Astrocyte of the spinal cord (primary cell): ENCODE measurements at regions not wholly inside any gene's neighbourhood (a gene's known extent, or its start where the extent isn't known, plus 50 kb on each side); places are given as distances from the start of the nearest gene placed in this dataset.

Experiments used
- DNase-seq: peaks from one replicate; pipeline ENCODE4 v3.0.0; 2011; ENCODE audit warnings: low read depth, low spot score
- H3K4me3 ChIP-seq: 2 replicates; pipeline ENCODE4 v1.5.1; 2011; ENCODE audit warnings: low read depth, mild to moderate bottlenecking, low read length, moderate library complexity
- in situ Hi-C: cut with HindIII; loops from 2 replicates; pipeline ENCODE4 v1.10.0; 2017; ENCODE audit warnings: low sequenced_read_pairs
- TF ChIP-seq, protein P1 (sequence below): IDR thresholded peaks from 2 replicates; pipeline ENCODE4 v1.5.1; 2012; ENCODE audit warnings: low read depth, mild to moderate bottlenecking, low read length, inconsistent platforms

- in situ Hi-C loops: no loop called here
- no peak overlapping the region for H3K4me3 ChIP-seq
- DNase-seq: no peak
- TF ChIP-seq, protein P1, sequence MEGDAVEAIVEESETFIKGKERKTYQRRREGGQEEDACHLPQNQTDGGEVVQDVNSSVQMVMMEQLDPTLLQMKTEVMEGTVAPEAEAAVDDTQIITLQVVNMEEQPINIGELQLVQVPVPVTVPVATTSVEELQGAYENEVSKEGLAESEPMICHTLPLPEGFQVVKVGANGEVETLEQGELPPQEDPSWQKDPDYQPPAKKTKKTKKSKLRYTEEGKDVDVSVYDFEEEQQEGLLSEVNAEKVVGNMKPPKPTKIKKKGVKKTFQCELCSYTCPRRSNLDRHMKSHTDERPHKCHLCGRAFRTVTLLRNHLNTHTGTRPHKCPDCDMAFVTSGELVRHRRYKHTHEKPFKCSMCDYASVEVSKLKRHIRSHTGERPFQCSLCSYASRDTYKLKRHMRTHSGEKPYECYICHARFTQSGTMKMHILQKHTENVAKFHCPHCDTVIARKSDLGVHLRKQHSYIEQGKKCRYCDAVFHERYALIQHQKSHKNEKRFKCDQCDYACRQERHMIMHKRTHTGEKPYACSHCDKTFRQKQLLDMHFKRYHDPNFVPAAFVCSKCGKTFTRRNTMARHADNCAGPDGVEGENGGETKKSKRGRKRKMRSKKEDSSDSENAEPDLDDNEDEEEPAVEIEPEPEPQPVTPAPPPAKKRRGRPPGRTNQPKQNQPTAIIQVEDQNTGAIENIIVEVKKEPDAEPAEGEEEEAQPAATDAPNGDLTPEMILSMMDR: no peak
Observed at GRCh38 chr10:61098966-61099365, 155.0 kb upstream of the RHOBTB1 start.

DNA sequence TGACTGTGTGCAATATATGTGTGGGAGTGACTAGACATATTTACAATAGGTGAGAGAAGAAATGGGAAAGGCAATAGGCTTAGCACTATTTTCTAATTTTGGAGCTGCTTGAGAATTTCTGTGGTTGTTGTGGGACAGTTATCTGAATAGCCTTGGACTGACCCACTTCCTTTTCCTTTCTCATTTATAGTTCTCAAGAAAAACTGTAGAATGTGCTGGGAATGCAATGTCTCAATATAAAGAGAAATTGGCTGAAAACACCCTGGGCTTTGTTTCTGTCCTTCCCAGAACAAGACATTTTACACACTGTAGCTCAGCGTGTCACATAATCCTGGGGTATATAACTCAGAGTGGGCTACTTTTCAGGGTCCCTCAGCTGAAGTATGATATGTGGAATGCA, 153.0 kb upstream of the RHOBTB1 start:
- in situ Hi-C loops: no loop called here

GRCh38 chr10:61096056-61096455, 152.1 kb upstream of the RHOBTB1 start:
- no peak overlapping the region for H3K4me3 ChIP-seq
- TF ChIP-seq, protein P1: no peak
- in situ Hi-C loops: no loop called here
- no peak for DNase-seq

More for the DNA sequence above, 153.0 kb upstream of the RHOBTB1 start:
- H3K4me3 ChIP-seq: no peak overlapping the region
- DNase-seq: peak; percentile 10
- TF ChIP-seq, protein P1: no peak

DNA sequence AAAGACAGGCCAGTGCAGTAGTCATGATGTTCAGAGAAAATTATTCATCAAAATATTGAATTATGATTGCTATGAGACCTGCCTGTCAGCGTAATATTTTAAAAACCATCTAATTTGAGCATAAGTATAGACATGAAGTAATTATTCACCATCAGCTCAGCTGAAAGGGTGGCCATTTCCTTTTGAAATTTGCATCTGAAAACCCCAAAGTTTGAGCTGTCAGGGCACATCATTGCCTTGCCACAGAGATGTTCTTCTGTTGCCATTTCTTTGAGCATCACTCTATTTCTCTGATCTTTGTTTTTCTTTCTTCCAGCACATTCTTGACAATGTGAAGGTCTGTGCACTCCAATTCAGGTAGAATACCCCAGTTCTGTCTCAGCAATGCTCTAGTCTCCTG, 147.5 kb upstream of the RHOBTB1 start:
- DNase-seq: no peak
- TF ChIP-seq, protein P1: no peak
- H3K4me3 ChIP-seq: no peak overlapping the region
- in situ Hi-C loops: no loop called here

DNA sequence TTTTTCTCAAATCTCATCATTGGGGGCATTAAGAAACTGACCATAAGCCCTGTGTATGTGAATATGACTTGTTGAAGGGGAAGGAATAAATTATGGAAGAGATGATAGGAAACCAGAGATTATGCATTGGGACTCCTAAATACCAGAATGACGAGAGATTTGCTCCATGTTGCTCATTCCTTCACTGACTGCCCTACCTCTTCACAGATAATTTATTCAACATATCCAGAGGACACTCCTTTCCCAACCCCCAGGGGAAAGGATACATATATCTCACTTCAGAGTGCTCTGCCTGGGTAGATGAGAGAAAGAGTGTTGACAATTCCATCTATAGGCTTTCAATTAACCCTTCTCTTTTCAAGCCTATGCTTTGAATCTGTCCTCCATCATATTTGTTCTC, 145.3 kb upstream of the RHOBTB1 start:
- H3K4me3 ChIP-seq: no peak overlapping the region
- in situ Hi-C loops: no loop called here
- TF ChIP-seq, protein P1: no peak
- DNase-seq: no peak

DNA sequence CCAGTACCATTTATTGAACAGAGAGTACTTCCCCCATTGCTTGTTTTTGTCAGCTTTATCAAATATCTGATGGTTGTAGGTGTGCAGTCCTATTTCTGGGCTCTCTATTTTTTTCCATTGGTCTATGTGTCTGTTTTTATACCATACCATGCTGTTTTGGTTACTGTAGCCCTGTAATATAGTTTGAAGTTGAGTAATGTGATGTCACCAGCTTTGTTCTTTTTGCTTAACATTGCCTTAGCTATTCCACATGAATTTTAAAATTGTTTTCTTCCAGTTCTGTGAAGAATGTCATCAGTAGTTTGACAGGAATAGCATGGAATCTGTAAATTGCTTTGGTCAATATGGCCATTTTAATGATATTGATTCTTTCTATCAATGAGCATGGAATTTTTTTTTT, 140.5 kb upstream of the RHOBTB1 start:
- TF ChIP-seq, protein P1: no peak
- in situ Hi-C loops: no loop called here
- DNase-seq: no peak
- no peak overlapping the region for H3K4me3 ChIP-seq

DNA sequence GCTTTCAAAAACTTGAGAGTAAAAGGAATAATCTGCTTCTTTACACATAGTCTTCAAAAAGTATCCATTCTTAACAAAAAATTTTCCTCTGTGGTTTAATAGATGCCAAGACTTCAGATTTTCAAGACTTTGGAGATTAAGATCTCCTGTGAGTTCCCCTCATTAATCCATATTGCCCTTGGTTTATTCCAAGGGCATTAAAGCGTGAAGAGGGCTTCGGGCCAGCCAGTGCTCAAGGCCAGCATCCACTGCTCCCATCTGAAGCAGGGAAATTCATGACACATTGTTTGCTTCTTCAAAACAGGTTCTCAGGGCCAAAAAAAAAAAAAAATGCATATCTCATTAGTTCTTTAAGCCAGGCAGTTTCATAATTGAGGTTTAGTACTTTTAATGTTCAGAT, 137.3 kb upstream of the RHOBTB1 start:
- H3K4me3 ChIP-seq: no peak overlapping the region
- no peak for DNase-seq
- TF ChIP-seq, protein P1: no peak
- in situ Hi-C loops: no loop called here
